SU-DHL-6 (cell line): ENCODE measurements at regions not wholly inside any gene's neighbourhood (a gene's known extent, or its start where the extent isn't known, plus 50 kb on each side); places are given as distances from the start of the nearest gene placed in this dataset.

Experiments used
- H2AFZ ChIP-seq: fragments of 200-600 bp; sonication (generic); 2 replicates; pipeline ENCODE4 v1.6.1; 2014; ENCODE audit warnings: low read depth, mild to moderate bottlenecking, moderate library complexity, mixed read lengths, antibody characterized with exemption, low read length; ENCODE audit not compliant: severe bottlenecking
- H3F3A ChIP-seq: fragments of 200-600 bp; shearing (Covaris generic); 2 replicates; pipeline ENCODE4 v1.6.0; 2016; ENCODE audit warnings: antibody characterized with exemption, mild to moderate bottlenecking; ENCODE audit not compliant: insufficient read depth
- H3K27ac ChIP-seq: fragments of 200-600 bp; sonication (generic); 2 replicates; pipeline ENCODE4 v1.5.1; 2016; ENCODE audit warnings: low read depth, mild to moderate bottlenecking, low read length, moderate library complexity, mixed read lengths
- H3K27me3 ChIP-seq: fragments of 200-600 bp; sonication (generic), shearing (Covaris generic); 2 replicates; pipeline ENCODE4 v1.6.0; 2014; ENCODE audit warnings: mild to moderate bottlenecking, low read length
- H3K36me3 ChIP-seq: fragments of 200-600 bp; sonication (generic); 2 replicates; pipeline ENCODE4 v1.6.1; 2014; ENCODE audit warnings: mild to moderate bottlenecking, low read length, mixed read lengths
- H3K4me2 ChIP-seq: fragments of 300-600, 200-600 bp; shearing (Covaris generic), sonication (generic); 2 replicates; pipeline ENCODE4 v1.6.0; 2014; ENCODE audit warnings: low read length, low read depth, mild to moderate bottlenecking; ENCODE audit not compliant: poor library complexity, severe bottlenecking
- H3K4me3 ChIP-seq: fragments of 200-600 bp; sonication (generic); 2 replicates; pipeline ENCODE4 v1.5.1; 2014; ENCODE audit warnings: antibody characterized with exemption, low read length, mild to moderate bottlenecking, mixed read lengths; ENCODE audit not compliant: insufficient read depth, poor library complexity, severe bottlenecking
- H3K79me2 ChIP-seq: fragments of 200-600 bp; sonication (generic); 2 replicates; pipeline ENCODE4 v1.6.1; 2014; ENCODE audit warnings: mild to moderate bottlenecking, low read length, moderate library complexity; ENCODE audit not compliant: insufficient read depth
- H3K9ac ChIP-seq: fragments of 200-600 bp; sonication (generic); 2 replicates; pipeline ENCODE4 v1.7.0; 2014; ENCODE audit warnings: mild to moderate bottlenecking, low read length
- H3K9me2 ChIP-seq: fragments of 200-600 bp; sonication (generic); replicated peaks from 2 replicates; pipeline ENCODE4 v1.6.1; 2014; ENCODE audit warnings: low read length; ENCODE audit not compliant: insufficient read depth
- H3K9me3 ChIP-seq: fragments of 200-600 bp; sonication (generic); 2 replicates; pipeline ENCODE4 v1.6.1; 2014; ENCODE audit warnings: low read length, mixed read lengths; ENCODE audit not compliant: insufficient read depth
- H4K20me1 ChIP-seq: fragments of 200-600 bp; sonication (generic); 2 replicates; pipeline ENCODE4 v1.6.1; 2014; ENCODE audit warnings: low read depth, mild to moderate bottlenecking, antibody characterized with exemption, low read length, moderate library complexity, mixed read lengths
- CTCF ChIP-seq: fragments of 200-600 bp; sonication (generic); IDR thresholded peaks from one replicate; pipeline ENCODE4 v1.5.1; 2017; ENCODE audit warnings: antibody characterized with exemption, mild to moderate bottlenecking, low read length, moderate library complexity; ENCODE audit not compliant: insufficient read depth, poor library complexity, severe bottlenecking
- EZH2phosphoT487 ChIP-seq: fragments of 200-600 bp; sonication (generic), shearing (Covaris generic); conservative IDR thresholded peaks from 2 replicates; pipeline ENCODE4 v1.6.1; 2018; ENCODE audit warnings: mild to moderate bottlenecking, antibody characterized with exemption, low read length, moderate library complexity, mixed read lengths

GRCh38 chr20:40746251-40746650 is 57.2 kb upstream of the MAFB start:
- H3K4me2 ChIP-seq: no peak overlapping the region
- no peaks in the 10 kb centered on the region for H3K79me2 ChIP-seq
- H3K9me2 ChIP-seq: no peaks in the 10 kb centered on the region
- H3K9ac ChIP-seq: no peak overlapping the region
- no peak overlapping the region for H3K4me3 ChIP-seq
- H3K9me3 ChIP-seq: no peaks in the 10 kb centered on the region
- no peak overlapping the region for H3K27ac ChIP-seq
- no peaks in the 10 kb centered on the region for H4K20me1 ChIP-seq
- TF ChIP-seq EZH2phosphoT487 (no peak), CTCF (no peak)
- H3K36me3 ChIP-seq: no peaks in the 10 kb centered on the region
- H3K27me3 ChIP-seq: no peaks in the 10 kb centered on the region
- no peak overlapping the region for H2AFZ ChIP-seq
- no peaks in the 10 kb centered on the region for H3F3A ChIP-seq

- H3K27me3 ChIP-seq: no peaks in the 10 kb centered on the region
- H3K4me3 ChIP-seq: no peak overlapping the region
- H3F3A ChIP-seq: no peaks in the 10 kb centered on the region
- no peak overlapping the region for H2AFZ ChIP-seq
- H3K4me2 ChIP-seq: no peak overlapping the region
- no peak for TF ChIP-seq EZH2phosphoT487
- TF ChIP-seq CTCF: no peak
- H3K9ac ChIP-seq: no peak overlapping the region
- no peaks in the 10 kb centered on the region for H3K79me2 ChIP-seq
- H3K9me2 ChIP-seq: no peaks in the 10 kb centered on the region
- no peaks in the 10 kb centered on the region for H3K9me3 ChIP-seq
- H3K27ac ChIP-seq: no peak overlapping the region
- no peaks in the 10 kb centered on the region for H3K36me3 ChIP-seq
- H4K20me1 ChIP-seq: no peaks in the 10 kb centered on the region
Measured at GRCh38 chr20:40748182-40748581, 59.1 kb upstream of the MAFB start.

- H3K36me3 ChIP-seq: no peaks in the 10 kb centered on the region
- H3F3A ChIP-seq: no peaks in the 10 kb centered on the region
- H3K9ac ChIP-seq: no peak overlapping the region
- no peaks in the 10 kb centered on the region for H3K9me2 ChIP-seq
- no peak for TF ChIP-seq CTCF
- TF ChIP-seq EZH2phosphoT487: no peak
- no peaks in the 10 kb centered on the region for H3K9me3 ChIP-seq
- no peak overlapping the region for H2AFZ ChIP-seq
- no peaks in the 10 kb centered on the region for H4K20me1 ChIP-seq
- no peak overlapping the region for H3K27ac ChIP-seq
- H3K79me2 ChIP-seq: no peaks in the 10 kb centered on the region
- H3K4me3 ChIP-seq: no peak overlapping the region
- H3K4me2 ChIP-seq: no peak overlapping the region
- no peaks in the 10 kb centered on the region for H3K27me3 ChIP-seq
Measured at GRCh38 chr20:40749985-40750506, 61.0 kb upstream of the MAFB start.
